Stimulated activated CD8-positive, alpha-beta memory T cell treated with anti-CD3 and anti-CD28 coated beads, Interleukin-7, amount 100 ng/mL, for 48 hours (primary cell): ENCODE measurements at regions not wholly inside any gene's neighbourhood (a gene's known extent, or its start where the extent isn't known, plus 50 kb on each side); places are given as distances from the start of the nearest gene placed in this dataset.

Source experiments
- DNase-seq, 2 donors: peaks; one replicate each; pipeline ENCODE4 v3.0.0-alpha.2; 2020; ENCODE audit warnings: low read depth in 1 of 2; ENCODE audit errors: extremely low read depth in 1 of 2

GRCh38 chr22:47612311-47612910 is 850.0 kb downstream of the TBC1D22A start:
- DNase-seq, result no peak

GRCh38 chr22:47610764-47611163 is 848.3 kb downstream of the TBC1D22A start:
- DNase-seq, result no peak

DNA sequence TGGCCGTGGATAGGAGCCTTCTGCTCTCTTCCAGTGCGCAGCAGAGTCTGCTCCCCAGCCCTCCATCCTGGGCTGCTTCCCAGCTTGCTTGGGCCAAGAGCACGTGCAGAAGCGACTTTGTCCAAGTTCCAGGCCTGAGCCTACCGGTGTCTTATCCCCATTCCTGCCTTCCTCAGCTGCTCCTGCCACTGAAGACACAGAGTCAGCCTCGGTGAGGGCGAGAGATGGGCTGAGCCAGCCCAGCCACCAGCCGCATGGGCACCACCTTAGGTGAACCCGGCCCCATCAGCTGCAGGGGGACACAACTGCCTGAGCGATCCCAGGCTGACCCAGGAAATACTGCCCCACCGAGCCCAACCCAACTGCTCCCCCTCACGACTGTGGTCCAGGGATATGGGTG is 847.8 kb downstream of the TBC1D22A start:
- no peak for DNase-seq

GRCh38 chr22:47609653-47610052 is 847.2 kb downstream of the TBC1D22A start:
- no peak for DNase-seq

GRCh38 chr22:47608421-47608820 is 846.0 kb downstream of the TBC1D22A start:
- DNase-seq, result no peak

DNA sequence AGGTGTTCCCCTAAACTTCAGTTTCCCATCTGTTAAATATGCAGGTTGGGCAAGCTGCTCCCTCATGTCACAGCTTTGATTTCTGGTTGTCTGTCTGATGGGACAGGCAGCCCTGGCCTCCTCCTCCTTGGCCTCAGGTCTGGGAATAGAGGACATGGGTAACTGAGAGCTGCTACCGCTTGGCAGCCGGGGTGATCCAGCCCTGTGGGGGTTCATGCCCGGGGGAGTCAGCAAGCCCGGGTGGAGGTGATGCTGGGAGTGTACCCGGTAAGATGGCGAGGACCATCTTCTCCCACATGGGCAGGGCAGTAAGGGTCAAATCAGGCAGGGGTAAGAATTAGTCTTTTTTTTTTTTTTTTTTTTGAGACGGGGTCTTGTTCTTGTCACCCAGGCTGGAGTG is 845.0 kb downstream of the TBC1D22A start:
- DNase-seq, result no peak

DNA sequence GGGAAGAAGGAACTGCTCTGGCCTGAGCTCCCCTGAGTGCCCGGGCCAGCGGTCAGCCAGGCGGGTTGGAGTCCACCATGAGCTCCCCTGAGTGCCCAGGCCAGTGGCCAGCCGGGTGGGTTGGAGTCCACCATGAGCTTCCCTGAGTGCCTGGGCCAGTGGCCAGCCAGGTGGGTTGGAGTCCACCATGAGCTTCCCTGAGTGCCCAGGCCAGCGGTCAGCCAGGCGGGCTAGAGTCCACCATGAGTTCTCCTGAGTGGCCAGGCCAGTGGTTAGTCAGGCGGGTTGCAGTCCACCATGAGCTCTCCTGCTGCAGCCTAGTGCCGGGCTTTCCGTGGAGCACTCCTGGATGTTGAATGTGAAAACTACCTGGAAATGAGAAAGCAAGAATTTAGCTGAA is 844.0 kb downstream of the TBC1D22A start:
- DNase-seq, result no peak

GRCh38 chr22:47605886-47606285 is 843.4 kb downstream of the TBC1D22A start:
- DNase-seq, result no peak

- DNase-seq, result no peak
Measured at GRCh38 chr22:47605441-47605840, 843.0 kb downstream of the TBC1D22A start.

- DNase-seq, result no peak
Measured at GRCh38 chr22:47604563-47604962, 842.1 kb downstream of the TBC1D22A start.

GRCh38 chr22:47602732-47603131 is 840.3 kb downstream of the TBC1D22A start:
- DNase-seq, result no peak

DNA sequence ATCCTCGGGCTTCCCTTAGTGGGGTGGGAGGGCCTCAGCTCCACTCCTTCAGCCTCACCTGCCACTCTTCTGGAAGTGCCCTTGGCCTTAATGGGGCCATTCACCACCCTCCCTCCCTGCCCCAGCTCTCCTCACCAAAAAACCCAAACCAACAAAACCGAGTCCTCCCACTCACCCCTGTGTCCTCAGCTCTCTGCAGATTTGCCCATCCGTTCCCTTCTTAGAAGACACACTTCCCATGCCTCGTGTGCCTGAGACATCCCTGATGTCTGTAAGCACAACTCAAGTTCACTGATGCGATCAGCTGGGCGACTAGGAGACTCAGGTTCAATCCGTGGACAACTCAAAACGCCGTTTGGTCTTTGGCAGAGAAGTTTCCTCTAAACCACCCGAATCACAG is 839.2 kb downstream of the TBC1D22A start:
- no peak for DNase-seq

- no peak for DNase-seq
Measured at GRCh38 chr22:47600791-47601625, 838.6 kb downstream of the TBC1D22A start.

DNA sequence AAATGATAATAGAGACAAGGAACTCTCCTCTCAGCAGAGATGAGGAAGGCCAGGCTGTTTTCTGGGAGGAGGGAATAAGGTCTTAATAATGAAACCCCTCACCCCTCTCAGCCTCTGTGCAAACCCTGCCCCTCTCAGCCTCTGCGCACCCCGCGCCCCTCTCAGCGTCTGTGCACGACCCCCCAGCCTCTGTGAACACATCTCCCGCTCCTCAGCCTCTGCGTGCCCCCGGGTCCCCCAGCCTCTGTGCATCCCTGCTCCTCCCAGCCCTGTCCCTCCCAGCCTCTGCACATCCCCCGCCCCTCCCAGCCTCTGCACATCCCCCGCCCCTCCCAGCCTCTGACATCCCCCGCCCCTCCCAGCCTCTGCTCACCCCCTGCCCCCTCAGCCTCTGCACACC is 837.8 kb downstream of the TBC1D22A start:
- DNase-seq, result no peak

DNA sequence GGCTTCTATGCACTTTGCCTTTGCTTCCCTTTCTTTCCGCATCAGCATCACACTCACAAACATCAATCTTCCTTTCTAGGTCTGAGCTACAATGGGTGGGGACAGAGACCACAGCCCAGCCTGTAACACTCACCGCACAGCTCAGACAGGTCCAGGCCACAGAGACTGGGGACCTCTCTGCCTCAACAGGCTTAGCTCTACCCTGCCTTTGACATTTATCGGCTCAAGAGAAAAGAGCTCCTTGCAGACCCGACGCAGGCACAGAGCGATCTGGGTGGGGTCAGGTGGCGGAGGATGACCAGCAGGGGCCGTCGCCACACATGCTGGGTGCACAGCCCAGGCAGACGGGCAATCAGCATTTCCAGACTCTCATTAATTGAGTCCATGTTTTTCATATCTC is 837.3 kb downstream of the TBC1D22A start:
- DNase-seq, result no peak

- DNase-seq, result no peak
Measured at GRCh38 chr22:47598864-47599263, 836.4 kb downstream of the TBC1D22A start.

DNA sequence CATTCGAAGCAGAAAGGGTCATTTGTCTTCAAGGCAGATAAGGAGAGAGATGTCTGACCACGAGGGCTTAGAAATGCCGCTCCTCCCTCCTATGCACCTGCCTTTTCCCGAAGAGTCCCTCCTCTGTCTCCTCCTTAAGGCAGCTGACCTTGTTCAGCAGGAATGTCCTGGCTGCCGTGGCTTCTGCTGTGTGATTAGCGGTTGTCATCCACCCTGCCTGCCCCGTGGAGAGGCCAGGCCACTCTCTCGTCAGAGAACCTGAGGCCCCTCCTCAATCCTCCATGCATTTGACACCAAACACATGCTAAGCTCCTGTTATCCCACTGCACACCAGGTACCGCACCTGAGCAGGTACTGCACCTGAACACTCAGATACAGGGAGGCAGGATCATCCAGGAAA is 834.6 kb downstream of the TBC1D22A start:
- DNase-seq, result no peak

DNA sequence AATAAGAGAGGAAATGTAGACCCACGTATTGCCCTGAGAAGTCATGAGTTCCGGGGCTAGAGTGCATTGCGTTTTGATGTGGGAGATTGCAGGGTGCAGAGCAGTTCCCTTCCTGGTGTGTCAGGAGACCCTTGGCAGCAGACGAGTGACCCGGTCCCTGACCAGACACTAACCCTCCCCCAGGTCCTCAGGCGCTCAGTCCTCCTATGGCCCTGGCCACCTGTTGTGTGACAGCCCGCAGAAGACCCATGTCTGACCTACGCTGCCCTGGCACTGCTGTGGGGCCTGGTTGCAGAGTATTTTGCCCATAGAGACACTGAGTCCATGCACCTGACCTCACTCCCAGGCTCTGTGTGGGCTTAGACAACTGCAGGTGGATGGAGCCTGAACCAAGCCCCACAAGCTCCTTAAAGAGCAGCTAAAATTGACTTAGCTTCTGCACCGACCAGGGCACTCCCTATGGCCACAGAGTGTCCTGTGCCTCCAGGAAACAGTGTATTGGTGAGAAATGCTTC is 833.8 kb downstream of the TBC1D22A start:
- no peak for DNase-seq

GRCh38 chr22:47594836-47595521 is 832.5 kb downstream of the TBC1D22A start:
- DNase-seq, result no peak

DNA sequence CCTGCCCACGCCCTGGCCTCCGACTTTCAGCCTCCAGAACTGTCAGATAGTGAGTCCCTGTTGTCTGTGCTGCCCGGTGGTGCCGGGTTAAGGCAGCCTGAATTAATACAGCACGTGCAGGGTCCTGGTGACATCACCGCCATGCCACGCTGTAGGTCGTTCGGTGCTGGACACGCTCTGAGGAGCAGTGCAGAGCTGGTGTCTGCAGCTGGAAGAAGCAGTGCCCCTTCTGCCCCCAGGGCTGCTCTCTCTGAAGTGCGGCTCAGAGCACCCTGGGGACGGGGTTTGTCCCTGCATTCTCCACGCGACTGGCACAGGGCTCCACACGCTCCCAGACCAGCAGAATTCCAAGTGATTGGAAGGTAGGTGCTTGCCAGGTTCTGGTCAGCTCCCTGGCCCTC is 831.5 kb downstream of the TBC1D22A start:
- no peak for DNase-seq

GRCh38 chr22:47593291-47593690 is 830.8 kb downstream of the TBC1D22A start:
- DNase-seq, result no peak

DNA sequence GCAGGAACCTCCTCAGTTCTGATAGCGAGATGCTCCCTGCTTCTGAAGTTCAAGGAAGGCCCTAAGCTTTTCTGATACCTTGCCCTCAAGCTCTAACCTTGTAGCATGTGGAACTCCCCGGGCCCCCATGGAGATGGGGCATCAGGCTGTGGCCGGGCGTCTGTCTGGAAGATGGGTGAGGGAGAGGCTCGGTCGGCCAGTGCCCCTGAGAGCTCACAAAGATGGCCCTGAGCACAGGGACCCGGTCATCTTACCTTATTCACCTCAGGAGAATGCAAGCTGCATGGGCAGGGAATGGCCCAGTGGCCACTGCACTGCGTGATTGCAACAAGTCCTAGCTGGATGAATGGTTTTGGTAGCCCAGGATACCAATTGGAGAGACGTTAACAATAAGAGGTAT is 830.3 kb downstream of the TBC1D22A start:
- no peak for DNase-seq
